H1 (cell line): ENCODE measurements at regions not wholly inside any gene's neighbourhood (a gene's known extent, or its start where the extent isn't known, plus 50 kb on each side); places are given as distances from the start of the nearest gene placed in this dataset.

ENCODE experiments used
- CTCF ChIA-PET: fragments of 300-600 bp; sonication (Branson Sonifier 250); formaldehyde crosslinking; loops from one replicate; lab custom pipeline; 2021; ENCODE audit not compliant: partially characterized antibody; lab: Charles Lee
- POLR2A ChIA-PET: fragments of 300-600 bp; sonication (Branson Sonifier 250); formaldehyde crosslinking; loops from one replicate; lab custom pipeline; 2021; ENCODE audit warnings: inconsistent platforms; ENCODE audit not compliant: partially characterized antibody; lab: Charles Lee
- DNase-seq, 2 experiments: peaks; one replicate each; pipeline versions ENCODE4 v3.0.0 to v3.0.0-alpha.2; 2010 to 2022; ENCODE audit warnings: low spot score in 2 of 2, low read depth in 1 of 2, mixed read lengths in 1 of 2
- FAIRE-seq: peaks from 2 replicates; lab custom pipeline; 2011; peaks lifted over from hg19 to GRCh38; lab: Jason Lieb, UNC
- H2AFZ ChIP-seq: 2 replicates; pipeline ENCODE4 v1.8.1; 2012; ENCODE audit warnings: low read length, inconsistent platforms
- H2AK5ac ChIP-seq: 2 replicates; pipeline ENCODE4 v1.6.1; 2013; ENCODE audit warnings: low read depth, low read length
- H2BK120ac ChIP-seq: replicated peaks from 2 replicates; pipeline ENCODE3; 2013; ENCODE audit warnings: low read depth, low read length, inconsistent platforms
- H2BK12ac ChIP-seq: 2 replicates; pipeline ENCODE4 v1.6.1; 2013; ENCODE audit warnings: low read depth, low read length
- H2BK15ac ChIP-seq: 2 replicates; pipeline ENCODE4 v1.6.1; 2013; ENCODE audit warnings: low read length
- H2BK20ac ChIP-seq: 2 replicates; pipeline ENCODE4 v1.6.1; 2013; ENCODE audit warnings: low read length
- H2BK5ac ChIP-seq: 2 replicates; pipeline ENCODE4 v1.6.1; 2013; ENCODE audit warnings: low read depth, low read length
- H3K14ac ChIP-seq: 2 replicates; pipeline ENCODE4 v1.6.1; 2013; ENCODE audit warnings: inconsistent platforms; ENCODE audit not compliant: insufficient read length
- H3K18ac ChIP-seq: 2 replicates; pipeline ENCODE4 v1.6.1; 2013; ENCODE audit warnings: low read length; ENCODE audit errors: extremely low read depth
- H3K23ac ChIP-seq: 2 replicates; pipeline ENCODE4 v1.6.1; 2013; ENCODE audit warnings: inconsistent platforms; ENCODE audit not compliant: insufficient read length
- H3K23me2 ChIP-seq: 2 replicates; pipeline ENCODE4 v1.6.1; 2013; ENCODE audit warnings: low read depth, low read length
- H3K27ac ChIP-seq: 2 replicates; pipeline ENCODE4 v1.6.1; 2011; ENCODE audit warnings: low read depth, low read length, inconsistent platforms
- H3K27me3 ChIP-seq, 4 experiments: replicated peaks in 1 of 4; 1 replicate in 1 of 4; 2 replicates in 3 of 4; pipeline versions ENCODE4 v1.6.1 to v1.8.1; 2011 to 2013; ENCODE audit warnings: low read length in 3 of 4, mild to moderate bottlenecking in 3 of 4, inconsistent platforms in 2 of 4, mixed read lengths in 2 of 4, moderate library complexity in 1 of 4; ENCODE audit not compliant: control insufficient read depth in 3 of 4, insufficient read depth in 3 of 4; ENCODE audit errors: extremely low read depth in 1 of 4
- H3K36me3 ChIP-seq, 4 experiments: 2 replicates each; pipeline versions ENCODE4 v1.6.1 to v1.8.1; 2011 to 2013; ENCODE audit warnings: mild to moderate bottlenecking in 4 of 4, low read length in 3 of 4, moderate library complexity in 2 of 4, control low read depth in 1 of 4, inconsistent platforms in 1 of 4; ENCODE audit not compliant: insufficient read depth in 4 of 4, control insufficient read depth in 2 of 4
- H3K4ac ChIP-seq: replicated peaks from 2 replicates; pipeline ENCODE3; 2013; ENCODE audit warnings: low read length, low read depth, mixed read lengths, inconsistent platforms; ENCODE audit not compliant: insufficient read length
- H3K4me1 ChIP-seq, 4 experiments: replicated peaks in 1 of 4; 1 replicate in 1 of 4; 2 replicates in 3 of 4; pipeline versions ENCODE4 v1.6.1 to v1.8.1; 2011 to 2013; ENCODE audit warnings: low read length in 3 of 4, inconsistent platforms in 2 of 4, mixed read lengths in 1 of 4; ENCODE audit not compliant: insufficient read depth in 4 of 4, control insufficient read depth in 3 of 4
- H3K4me2 ChIP-seq, 2 experiments: 2 replicates each; pipeline versions ENCODE4 v1.6.1 to v1.8.1; 2011 to 2013; ENCODE audit warnings: low read depth in 2 of 2, low read length in 2 of 2, control low read depth in 1 of 2, inconsistent platforms in 1 of 2, mild to moderate bottlenecking in 1 of 2; ENCODE audit not compliant: insufficient read depth in 1 of 2
- H3K4me3 ChIP-seq, 4 experiments: fragments of 200-600, 300-600 bp in 1 of 4; sonication (generic), shearing (Covaris generic), sonication (Bioruptor Twin) in 1 of 4; 2 replicates each; pipeline versions ENCODE4 v1.5.1 to v1.8.1; 2011 to 2016; ENCODE audit warnings: low read length in 4 of 4, low read depth in 3 of 4, control low read depth in 2 of 4, inconsistent platforms in 2 of 4, mild to moderate bottlenecking in 2 of 4, mixed read lengths in 1 of 4, moderate library complexity in 1 of 4; ENCODE audit not compliant: insufficient read depth in 2 of 4; ENCODE audit errors: extremely low read depth in 1 of 4
- H3K56ac ChIP-seq: replicated peaks from 2 replicates; pipeline ENCODE3; 2013; ENCODE audit warnings: low read depth, mild to moderate bottlenecking, mixed read lengths, low read length, inconsistent platforms; ENCODE audit not compliant: insufficient read length
- H3K79me1 ChIP-seq: 2 replicates; pipeline ENCODE4 v1.6.1; 2013; ENCODE audit warnings: low read depth, low read length, control low read depth
- H3K79me2 ChIP-seq, 2 experiments: 2 replicates each; pipeline versions ENCODE4 v1.6.1 to v1.8.1; 2012 to 2013; ENCODE audit warnings: low read length in 2 of 2, mild to moderate bottlenecking in 2 of 2, inconsistent platforms in 1 of 2; ENCODE audit not compliant: insufficient read depth in 2 of 2, control insufficient read depth in 1 of 2
- H3K9ac ChIP-seq, 4 experiments: replicated peaks in 1 of 4; 1 replicate in 1 of 4; 2 replicates in 3 of 4; pipeline versions ENCODE4 v1.6.1 to v1.8.1; 2011 to 2013; ENCODE audit warnings: low read depth in 3 of 4, low read length in 3 of 4, control low read depth in 2 of 4, mild to moderate bottlenecking in 2 of 4, moderate library complexity in 2 of 4, inconsistent platforms in 1 of 4; ENCODE audit errors: extremely low read depth in 1 of 4
- H3K9me3 ChIP-seq, 2 experiments: 2 replicates each; pipeline versions ENCODE4 v1.6.1 to v1.8.1; 2012 to 2013; ENCODE audit warnings: mild to moderate bottlenecking in 2 of 2, moderate library complexity in 2 of 2, control low read depth in 1 of 2, inconsistent platforms in 1 of 2, low read depth in 1 of 2, low read length in 1 of 2, mixed read lengths in 1 of 2; ENCODE audit not compliant: insufficient read depth in 2 of 2
- H4K20me1 ChIP-seq, 2 experiments: replicated peaks in 1 of 2; 2 replicates each; pipeline versions ENCODE3 to v1.8.1; 2011 to 2013; ENCODE audit warnings: inconsistent platforms in 2 of 2, low read length in 2 of 2, mild to moderate bottlenecking in 1 of 2; ENCODE audit not compliant: insufficient read depth in 2 of 2, control insufficient read depth in 1 of 2
- H4K5ac ChIP-seq: 2 replicates; pipeline ENCODE4 v1.6.1; 2013; ENCODE audit warnings: low read length, low read depth, mixed read lengths, inconsistent platforms; ENCODE audit not compliant: insufficient read length
- H4K8ac ChIP-seq: 2 replicates; pipeline ENCODE4 v1.8.0; 2013; ENCODE audit warnings: mild to moderate bottlenecking, moderate library complexity, low read length, inconsistent platforms; ENCODE audit not compliant: insufficient read depth; ENCODE audit errors: extremely low read depth
- H4K91ac ChIP-seq: replicated peaks from 2 replicates; pipeline ENCODE3; 2013; ENCODE audit warnings: low read length, mixed read lengths, inconsistent platforms; ENCODE audit not compliant: insufficient read length
- BCL11A ChIP-seq, 2 experiments: IDR thresholded peaks; one replicate each; pipeline ENCODE4 v1.6.1; 2011; ENCODE audit warnings: low read depth in 2 of 2, low read length in 2 of 2, mild to moderate bottlenecking in 2 of 2
- CBX8 ChIP-seq: fragments of 300-800, 300-1000 bp; sonication (generic); IDR thresholded peaks from 2 replicates; pipeline ENCODE4 v1.7.1; 2016; ENCODE audit warnings: low read depth, low read length, borderline replicate concordance
- EP300 ChIP-seq, 2 experiments: IDR thresholded peaks; 1 replicate in 1 of 2; 2 replicates in 1 of 2; pipeline ENCODE4 v1.6.1; 2011 to 2012; ENCODE audit warnings: low read depth in 2 of 2, low read length in 2 of 2, mild to moderate bottlenecking in 2 of 2, borderline replicate concordance in 1 of 2, inconsistent platforms in 1 of 2, moderate library complexity in 1 of 2
- PHF8 ChIP-seq: fragments of 200-600 bp; sonication (generic); conservative IDR thresholded peaks from 2 replicates; pipeline ENCODE4 v1.7.1; 2012; ENCODE audit warnings: low read depth, mild to moderate bottlenecking, inconsistent platforms, low read length, moderate library complexity
- RFX5 ChIP-seq: IDR thresholded peaks from 2 replicates; pipeline ENCODE4 v1.6.1; 2011; ENCODE audit warnings: low read depth, low read length, improper control_type of control experiment, borderline replicate concordance
- RNF2 ChIP-seq: fragments of 200-900, 300-1000 bp; sonication (generic); IDR thresholded peaks from 2 replicates; pipeline ENCODE4 v1.7.1; 2016; ENCODE audit warnings: borderline replicate concordance, low read depth, mild to moderate bottlenecking, antibody characterized with exemption, low read length; ENCODE audit not compliant: poor library complexity, severe bottlenecking; ENCODE audit errors: missing control alignments
- RXRA ChIP-seq: IDR thresholded peaks from 2 replicates; pipeline ENCODE4 v1.6.1; 2011; ENCODE audit warnings: low read depth, mild to moderate bottlenecking, low read length, moderate library complexity; ENCODE audit not compliant: insufficient read depth
- SAP30 ChIP-seq: fragments of 300-600 bp; sonication (generic); IDR thresholded peaks from 2 replicates; pipeline ENCODE4 v1.7.1; 2012; ENCODE audit warnings: low read length, moderate library complexity, mild to moderate bottlenecking, inconsistent platforms; ENCODE audit not compliant: insufficient read depth, insufficient replicate concordance
- SP2 ChIP-seq: IDR thresholded peaks from 2 replicates; pipeline ENCODE4 v1.6.1; 2012; ENCODE audit warnings: mild to moderate bottlenecking, low read length, inconsistent platforms
- TAF1 ChIP-seq: IDR thresholded peaks from 2 replicates; pipeline ENCODE4 v1.6.1; 2011; ENCODE audit warnings: mild to moderate bottlenecking, low read depth, low read length
- WGBS, 2 experiments: shearing (Covaris generic) in 1 of 2; methylation state at CpG; one replicate each; pipeline versions ENCODE4 v1.1.6 to v1.1.7; 2013 to 2015; ENCODE audit warnings: low lambda C conversion rate in 2 of 2, mixed read lengths in 2 of 2, inconsistent platforms in 1 of 2, low coverage in 1 of 2, missing lambda C conversion rate in 1 of 2; ENCODE audit not compliant: insufficient replicate concordance in 2 of 2, insufficient coverage in 1 of 2, insufficient read length in 1 of 2; ENCODE audit errors: extremely low coverage in 1 of 2, missing lambda C conversion rate in 1 of 2; 5-methylcytosine and 5-hydroxymethylcytosine counted together
- TF ChIP-seq, protein P1 (sequence below): IDR thresholded peaks from 2 replicates; pipeline ENCODE4 v1.6.1; 2011; ENCODE audit warnings: low read length, improper control_type of control experiment
- TF ChIP-seq, protein P2 (sequence below): IDR thresholded peaks from 2 replicates; pipeline ENCODE4 v1.6.1; 2012; ENCODE audit warnings: inconsistent platforms

DNA sequence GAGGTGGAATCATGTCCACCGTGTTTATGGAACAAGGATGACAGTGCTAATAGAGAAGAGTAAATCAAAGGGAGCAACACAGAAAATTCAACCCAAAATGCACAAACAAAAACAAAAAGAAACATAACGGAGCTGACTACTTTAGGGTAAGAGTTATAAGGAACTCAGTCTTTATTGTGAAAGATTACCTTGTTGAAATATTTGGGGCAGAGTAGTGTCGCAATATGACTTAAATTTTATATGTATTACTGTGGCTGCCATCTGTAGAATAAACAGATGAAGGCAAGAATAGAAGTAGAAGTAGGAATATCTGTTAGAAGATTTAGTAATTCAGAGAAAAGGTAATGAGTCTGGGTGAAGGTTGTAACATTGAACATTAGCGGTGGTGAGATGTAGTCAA is 913.9 kb downstream of the BRINP3 start:
- Histone ChIP-seq H2BK20ac (no peak overlapping the region), H2BK12ac (no peak overlapping the region), H3K9ac (no peak overlapping the region), H3K4me2 (no peak overlapping the region), H4K5ac (no peak overlapping the region), H3K9me3 (no peaks in the 10 kb centered on the region), H3K4me1 (no peaks in the 10 kb centered on the region), H3K14ac (no peak overlapping the region), H2BK15ac (no peak overlapping the region), H2AK5ac (no peak overlapping the region), H3K18ac (no peak overlapping the region), H3K56ac (no peak overlapping the region), H3K4me3 (no peak overlapping the region), H4K91ac (no peak overlapping the region), H3K23me2 (no peaks in the 10 kb centered on the region), H3K79me1 (no peaks in the 10 kb centered on the region), H3K27me3 (no peaks in the 10 kb centered on the region), H3K27ac (no peak overlapping the region), H4K20me1 (no peaks in the 10 kb centered on the region), H2AFZ (no peak overlapping the region), H4K8ac (no peak overlapping the region), H3K36me3 (no peaks in the 10 kb centered on the region), H3K23ac (no peak overlapping the region), H3K4ac (no peak overlapping the region), H2BK5ac (no peak overlapping the region), H2BK120ac (no peak overlapping the region), H3K79me2 (no peaks in the 10 kb centered on the region)
- 96% methylated on average over 4 of the region's 4 CpGs; no CpG with 5 or more reads in 1 of the 2 experiments for WGBS, 2 experiments
- POLR2A ChIA-PET = no interaction called here
- FAIRE-seq (no peak), DNase-seq (no peak)
- CTCF ChIA-PET = no interaction called here
- TF ChIP-seq RNF2 = no peak
- TF ChIP-seq RFX5 = no peak
- TF ChIP-seq, protein P1, sequence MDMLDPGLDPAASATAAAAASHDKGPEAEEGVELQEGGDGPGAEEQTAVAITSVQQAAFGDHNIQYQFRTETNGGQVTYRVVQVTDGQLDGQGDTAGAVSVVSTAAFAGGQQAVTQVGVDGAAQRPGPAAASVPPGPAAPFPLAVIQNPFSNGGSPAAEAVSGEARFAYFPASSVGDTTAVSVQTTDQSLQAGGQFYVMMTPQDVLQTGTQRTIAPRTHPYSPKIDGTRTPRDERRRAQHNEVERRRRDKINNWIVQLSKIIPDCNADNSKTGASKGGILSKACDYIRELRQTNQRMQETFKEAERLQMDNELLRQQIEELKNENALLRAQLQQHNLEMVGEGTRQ = no peak
- TF ChIP-seq CBX8 = no peak
- TF ChIP-seq PHF8 = no peak
- no peak for TF ChIP-seq TAF1
- TF ChIP-seq EP300 (IDR thresholded peaks at IDR 0.05; ENCODE audit: borderline replicate concordance in 1 of 2, low read depth in 2 of 2, low read length in 2 of 2) = no peak
- TF ChIP-seq SP2 = no peak
- TF ChIP-seq BCL11A (IDR thresholded peaks at IDR 0.05; ENCODE audit: low read depth in 2 of 2, low read length in 2 of 2) = no peak
- no peak for TF ChIP-seq SAP30
- TF ChIP-seq, protein P2, sequence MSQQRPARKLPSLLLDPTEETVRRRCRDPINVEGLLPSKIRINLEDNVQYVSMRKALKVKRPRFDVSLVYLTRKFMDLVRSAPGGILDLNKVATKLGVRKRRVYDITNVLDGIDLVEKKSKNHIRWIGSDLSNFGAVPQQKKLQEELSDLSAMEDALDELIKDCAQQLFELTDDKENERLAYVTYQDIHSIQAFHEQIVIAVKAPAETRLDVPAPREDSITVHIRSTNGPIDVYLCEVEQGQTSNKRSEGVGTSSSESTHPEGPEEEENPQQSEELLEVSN = no peak
- TF ChIP-seq RXRA = no peak
